Gastroesophageal sphincter (tissue), 4 donors: ENCODE measurements at regions not wholly inside any gene's neighbourhood (a gene's known extent, or its start where the extent isn't known, plus 50 kb on each side); places are given as distances from the start of the nearest gene placed in this dataset.

Source experiments
- ATAC-seq: fragments of 150-250 bp; one replicate; pipeline ENCODE4 v1.9.1; 2016; ENCODE audit warnings: mild to moderate bottlenecking, moderate library complexity
- H3K27ac ChIP-seq, 4 donors: fragments of 200-600 bp; sonication (generic) in 3 of 4; 1 replicate in 3 of 4; 2 replicates in 1 of 4; pipeline ENCODE4 v1.5.1; 2016 to 2019
- H3K27me3 ChIP-seq: fragments of 200-600 bp; sonication (generic); one replicate; pipeline ENCODE4 v1.5.1; 2019
- H3K36me3 ChIP-seq, 2 donors: fragments of 200-600 bp; sonication (generic); one replicate each; pipeline ENCODE4 v1.5.1; 2019; ENCODE audit warnings: control low read depth in 1 of 2
- H3K4me1 ChIP-seq, 3 donors: fragments of 200-600 bp; sonication (generic); 1 replicate in 2 of 3; 2 replicates in 1 of 3; pipeline ENCODE4 v1.5.1; 2016 to 2019; ENCODE audit warnings: control low read depth in 2 of 3
- H3K4me3 ChIP-seq, 2 donors: fragments of 200-600 bp; sonication (generic); one replicate each; pipeline ENCODE4 v1.5.1; 2019; ENCODE audit warnings: mild to moderate bottlenecking in 1 of 2, moderate library complexity in 1 of 2
- H3K9me3 ChIP-seq, 3 donors: fragments of 200-600 bp; sonication (generic); one replicate each; pipeline ENCODE4 v1.5.1; 2017 to 2019; ENCODE audit warnings: control low read depth in 2 of 3
- EP300 ChIP-seq: sonication (generic); formaldehyde crosslinking; IDR thresholded peaks from one replicate; pipeline ENCODE4 v1.6.1; 2017; ENCODE audit warnings: antibody characterized with exemption, mild to moderate bottlenecking
- POLR2A ChIP-seq, 2 donors: fragments of 450-650 bp; IDR thresholded peaks; one replicate each; pipeline ENCODE4 v1.6.1; 2017; ENCODE audit warnings: antibody characterized with exemption in 2 of 2, mild to moderate bottlenecking in 2 of 2, moderate library complexity in 1 of 2
- POLR2AphosphoS5 ChIP-seq: sonication (generic); formaldehyde crosslinking; IDR thresholded peaks from one replicate; pipeline ENCODE4 v1.6.1; 2017; ENCODE audit warnings: antibody characterized with exemption
- WGBS, 2 donors: methylation state at CpG; one replicate each; pipeline ENCODE4 v1.1.5; 2018; ENCODE audit warnings: low coverage in 1 of 2; 5-methylcytosine and 5-hydroxymethylcytosine counted together
- TF ChIP-seq, protein P1 (sequence below), 4 experiments: fragments of 200-600 bp in 2 of 4; fragments of 450-650 bp in 2 of 4; sonication (generic) in 1 of 4; IDR thresholded peaks; one replicate each; pipeline ENCODE4 v1.5.1; 2017 to 2019; ENCODE audit warnings: antibody characterized with exemption in 4 of 4, mild to moderate bottlenecking in 2 of 4, moderate library complexity in 2 of 4

DNA sequence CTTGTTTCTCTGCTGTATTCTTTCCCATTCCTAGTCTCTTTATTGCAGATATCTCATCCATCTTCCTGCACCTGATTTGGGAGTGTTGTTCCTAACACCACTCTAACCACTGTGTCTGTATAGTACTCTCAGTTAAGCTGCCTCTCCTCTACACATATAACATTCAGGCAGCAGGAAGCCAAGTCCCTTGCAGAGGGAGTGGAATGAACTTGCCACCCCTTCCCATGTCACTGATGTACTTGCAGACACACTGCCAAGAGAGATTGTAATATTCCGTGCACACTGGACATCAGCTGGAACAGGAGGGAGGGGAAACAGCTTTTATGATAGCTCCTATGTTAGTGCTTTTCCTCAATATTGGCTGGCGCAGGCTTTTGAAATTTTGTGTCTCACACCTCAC lies 281.6 kb upstream of the E2F7 start:
- H3K27me3 ChIP-seq, result no peaks in the 10 kb centered on the region
- H3K27ac ChIP-seq, result no peak overlapping the region
- no peak overlapping the region for H3K4me3 ChIP-seq
- TF ChIP-seq EP300, result no peak
- TF ChIP-seq POLR2AphosphoS5, result no peak
- TF ChIP-seq POLR2A (IDR thresholded peaks at IDR 0.05), result no peak
- TF ChIP-seq, protein P1, sequence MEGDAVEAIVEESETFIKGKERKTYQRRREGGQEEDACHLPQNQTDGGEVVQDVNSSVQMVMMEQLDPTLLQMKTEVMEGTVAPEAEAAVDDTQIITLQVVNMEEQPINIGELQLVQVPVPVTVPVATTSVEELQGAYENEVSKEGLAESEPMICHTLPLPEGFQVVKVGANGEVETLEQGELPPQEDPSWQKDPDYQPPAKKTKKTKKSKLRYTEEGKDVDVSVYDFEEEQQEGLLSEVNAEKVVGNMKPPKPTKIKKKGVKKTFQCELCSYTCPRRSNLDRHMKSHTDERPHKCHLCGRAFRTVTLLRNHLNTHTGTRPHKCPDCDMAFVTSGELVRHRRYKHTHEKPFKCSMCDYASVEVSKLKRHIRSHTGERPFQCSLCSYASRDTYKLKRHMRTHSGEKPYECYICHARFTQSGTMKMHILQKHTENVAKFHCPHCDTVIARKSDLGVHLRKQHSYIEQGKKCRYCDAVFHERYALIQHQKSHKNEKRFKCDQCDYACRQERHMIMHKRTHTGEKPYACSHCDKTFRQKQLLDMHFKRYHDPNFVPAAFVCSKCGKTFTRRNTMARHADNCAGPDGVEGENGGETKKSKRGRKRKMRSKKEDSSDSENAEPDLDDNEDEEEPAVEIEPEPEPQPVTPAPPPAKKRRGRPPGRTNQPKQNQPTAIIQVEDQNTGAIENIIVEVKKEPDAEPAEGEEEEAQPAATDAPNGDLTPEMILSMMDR (IDR thresholded peaks at IDR 0.05), result no peak
- H3K9me3 ChIP-seq, result no peaks in the 10 kb centered on the region
- H3K4me1 ChIP-seq, result peaks cover 0 to 5% (median 0%) of the 10 kb centered on the region in 3 donors
- no peaks in the 10 kb centered on the region for H3K36me3 ChIP-seq
- ATAC-seq, result no peak
- WGBS, 2 donors, result 65 to 69% methylated on average over 2 of the region's 2 CpGs

DNA sequence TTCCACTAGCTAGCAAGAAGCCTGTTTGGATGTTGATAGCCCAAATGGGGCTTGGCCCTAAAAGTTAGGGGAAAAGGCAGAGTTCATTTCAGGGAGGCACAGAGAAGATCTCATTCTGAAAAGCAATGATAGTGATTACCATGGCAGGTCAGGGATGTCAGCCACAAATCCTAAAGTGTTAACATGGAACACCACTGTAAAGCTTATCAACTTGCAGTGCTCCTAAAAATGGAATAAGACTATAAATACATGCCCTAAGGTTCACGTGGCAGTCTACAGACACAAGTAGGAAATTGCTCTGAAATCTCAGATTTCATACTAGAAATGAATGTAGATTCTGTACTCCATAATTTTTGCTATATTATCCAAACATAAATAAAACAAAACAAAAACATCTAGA lies 280.0 kb upstream of the E2F7 start:
- H3K36me3 ChIP-seq, result no peaks in the 10 kb centered on the region
- WGBS, 2 donors, result 43 to 86% methylated on average over 1 of the region's 1 CpG
- H3K9me3 ChIP-seq, result no peaks in the 10 kb centered on the region
- no peaks in the 10 kb centered on the region for H3K27me3 ChIP-seq
- H3K4me1 ChIP-seq, result peaks cover 0 to 5% (median 0%) of the 10 kb centered on the region in 3 donors
- ATAC-seq, result no peak
- H3K27ac ChIP-seq, result no peak overlapping the region
- no peak for TF ChIP-seq EP300
- no peak for TF ChIP-seq POLR2AphosphoS5
- TF ChIP-seq, protein P1 (IDR thresholded peaks at IDR 0.05), result no peak
- no peak for TF ChIP-seq POLR2A (IDR thresholded peaks at IDR 0.05)
- no peak overlapping the region for H3K4me3 ChIP-seq

DNA sequence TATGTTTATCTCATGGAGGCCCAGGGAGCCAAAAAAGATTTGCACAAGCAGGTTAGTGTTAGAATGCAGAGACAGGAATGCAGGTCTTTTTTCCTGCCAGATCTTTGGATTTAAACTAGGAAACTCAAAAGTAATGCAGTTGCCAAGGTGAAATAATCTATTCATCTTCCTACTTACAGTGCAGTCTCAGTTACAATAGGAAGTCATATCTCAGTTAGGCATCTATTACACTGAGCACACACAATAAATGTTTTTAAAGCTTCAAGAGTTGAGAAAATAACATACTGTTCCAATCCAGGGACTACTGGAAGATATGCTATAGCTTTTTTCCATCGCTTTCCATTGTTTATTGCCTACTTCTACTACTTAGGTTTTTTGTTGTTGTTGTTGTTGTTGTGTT lies 279.3 kb upstream of the E2F7 start:
- no peak for ATAC-seq
- Histone ChIP-seq H3K4me1 (peaks cover 0 to 5% (median 0%) of the 10 kb centered on the region in 3 donors), H3K27ac (no peak overlapping the region), H3K9me3 (no peaks in the 10 kb centered on the region), H3K27me3 (no peaks in the 10 kb centered on the region), H3K4me3 (no peak overlapping the region), H3K36me3 (no peaks in the 10 kb centered on the region)
- WGBS, 2 donors, result 87 to 95% methylated on average over 1 of the region's 1 CpG
- no peak for TF ChIP-seq POLR2A (IDR thresholded peaks at IDR 0.05)
- TF ChIP-seq, protein P1 (IDR thresholded peaks at IDR 0.05), result no peak
- TF ChIP-seq POLR2AphosphoS5, result no peak
- TF ChIP-seq EP300, result no peak

DNA sequence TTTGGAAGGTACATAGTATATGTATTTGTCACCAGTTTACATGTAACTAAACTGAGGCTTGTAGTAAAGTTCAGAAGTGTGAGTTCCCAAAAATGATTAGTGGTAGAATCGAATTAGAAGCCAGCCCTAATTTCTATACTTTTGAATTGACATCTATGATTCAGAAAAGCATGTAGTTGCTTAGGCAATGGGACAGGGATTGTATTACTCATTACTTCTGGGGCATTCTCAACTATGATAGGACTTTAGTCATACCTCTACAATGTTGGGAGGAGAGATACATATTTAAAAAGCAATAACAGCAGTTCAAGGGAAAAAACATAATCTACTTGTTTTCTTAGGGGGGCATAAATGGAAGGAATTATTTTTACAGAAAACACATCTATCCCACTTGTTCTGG lies 277.9 kb upstream of the E2F7 start:
- H3K9me3 ChIP-seq, result no peaks in the 10 kb centered on the region
- no peaks in the 10 kb centered on the region for H3K36me3 ChIP-seq
- no peak for ATAC-seq
- H3K27ac ChIP-seq, result no peak overlapping the region
- H3K4me1 ChIP-seq, result peaks cover 0 to 5% (median 0%) of the 10 kb centered on the region in 3 donors
- no peak overlapping the region for H3K4me3 ChIP-seq
- TF ChIP-seq, protein P1 (IDR thresholded peaks at IDR 0.05), result no peak
- no peak for TF ChIP-seq POLR2A (IDR thresholded peaks at IDR 0.05)
- no peak for TF ChIP-seq EP300
- TF ChIP-seq POLR2AphosphoS5, result no peak
- WGBS, 2 donors, result 75 to 82% methylated on average over 1 of the region's 1 CpG
- H3K27me3 ChIP-seq, result no peaks in the 10 kb centered on the region

DNA sequence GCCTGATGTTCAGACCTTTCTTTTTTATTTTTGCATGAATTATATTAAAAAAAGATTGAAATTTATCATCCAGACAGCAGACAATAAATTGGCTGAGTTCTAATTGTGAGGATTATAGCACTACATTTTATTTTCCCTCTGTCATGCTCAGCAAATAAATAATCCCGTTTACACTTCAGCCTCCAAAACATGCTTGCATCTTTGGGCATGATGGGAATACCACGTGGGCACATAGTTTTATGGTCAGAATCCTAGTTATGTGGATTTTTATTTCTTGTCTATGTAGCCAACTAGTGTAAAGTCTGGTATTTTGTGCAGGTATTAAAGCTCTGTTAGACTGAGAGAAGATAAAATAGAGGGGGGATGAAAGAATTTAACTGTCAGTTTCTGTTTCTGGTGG lies 276.9 kb upstream of the E2F7 start:
- no peak for ATAC-seq
- Histone ChIP-seq H3K27ac (no peak overlapping the region), H3K9me3 (no peaks in the 10 kb centered on the region), H3K36me3 (no peaks in the 10 kb centered on the region), H3K27me3 (no peaks in the 10 kb centered on the region), H3K4me3 (no peak overlapping the region), H3K4me1 (peaks cover 0 to 5% (median 0%) of the 10 kb centered on the region in 3 donors)
- WGBS, 2 donors, result 53 to 58% methylated on average over 2 of the region's 2 CpGs
- TF ChIP-seq, protein P1 (IDR thresholded peaks at IDR 0.05), result no peak
- TF ChIP-seq EP300 (no peak), POLR2A (IDR thresholded peaks at IDR 0.05) (no peak), POLR2AphosphoS5 (no peak)
